Effector memory CD8-positive, alpha-beta T cell (primary cell): ENCODE measurements at regions not wholly inside any gene's neighbourhood (a gene's known extent, or its start where the extent isn't known, plus 50 kb on each side); places are given as distances from the start of the nearest gene placed in this dataset.
"Not testable (repeated sequence)": the region's sequence is repeated elsewhere in the genome, so short reads cannot be mapped to it uniquely, and the experiment has no call there.

ENCODE experiments used
- ATAC-seq: fragments of 150-1000 bp; cut with Tn5 transposase; replicated peaks from 2 replicates; pipeline ENCODE4 v1.10.0; 2021; ENCODE audit warnings: mild to moderate bottlenecking, moderate library complexity
- DNase-seq, 3 experiments: peaks; one replicate each; pipeline ENCODE4 v3.0.0; 2021
- H3K27ac Mint-ChIP-seq, 2 donors: one replicate each; pipeline ENCODE4 v1.8.0; 2022; ENCODE audit warnings: mild to moderate bottlenecking in 2 of 2, mixed read lengths in 2 of 2, moderate library complexity in 2 of 2
- H3K27me3 Mint-ChIP-seq, 2 donors: one replicate each; pipeline ENCODE4 v1.8.0; 2022; ENCODE audit warnings: mixed read lengths in 2 of 2
- H3K36me3 Mint-ChIP-seq: one replicate; pipeline ENCODE4 v1.8.0; 2022; ENCODE audit warnings: mild to moderate bottlenecking, moderate library complexity, mixed read lengths; ENCODE audit not compliant: insufficient read depth
- H3K4me1 Mint-ChIP-seq, 2 donors: one replicate each; pipeline ENCODE4 v1.8.0; 2022; ENCODE audit warnings: low read depth in 2 of 2, mixed read lengths in 2 of 2
- H3K4me3 Mint-ChIP-seq, 2 donors: one replicate each; pipeline ENCODE4 v1.8.0; 2022; ENCODE audit warnings: mild to moderate bottlenecking in 2 of 2, mixed read lengths in 2 of 2, moderate library complexity in 2 of 2
- H3K9me3 Mint-ChIP-seq, 2 donors: one replicate each; pipeline ENCODE4 v1.8.0; 2022; ENCODE audit warnings: mixed read lengths in 2 of 2

GRCh38 chr4:66130042-66130441 lies 459.8 kb upstream of the EPHA5 start:
- H3K27me3 Mint-ChIP-seq = no peaks in the 10 kb centered on the region
- no peaks in the 10 kb centered on the region for H3K36me3 Mint-ChIP-seq
- ATAC-seq (no peak), DNase-seq (no peak)
- H3K9me3 Mint-ChIP-seq = peaks cover 5 to 6% of the 10 kb centered on the region in 2 donors
- no peak overlapping the region for H3K27ac Mint-ChIP-seq
- no peak overlapping the region for H3K4me3 Mint-ChIP-seq
- no peaks in the 10 kb centered on the region for H3K4me1 Mint-ChIP-seq

GRCh38 chr4:66123831-66124413 lies 453.6 kb upstream of the EPHA5 start:
- no peaks in the 10 kb centered on the region for H3K36me3 Mint-ChIP-seq
- H3K27me3 Mint-ChIP-seq = no peaks in the 10 kb centered on the region
- H3K4me1 Mint-ChIP-seq = no peaks in the 10 kb centered on the region
- no peak overlapping the region for H3K4me3 Mint-ChIP-seq
- H3K9me3 Mint-ChIP-seq = peaks cover 7 to 12% of the 10 kb centered on the region in 2 donors
- DNase-seq (no peak), ATAC-seq (no peak)
- no peak overlapping the region for H3K27ac Mint-ChIP-seq

DNA sequence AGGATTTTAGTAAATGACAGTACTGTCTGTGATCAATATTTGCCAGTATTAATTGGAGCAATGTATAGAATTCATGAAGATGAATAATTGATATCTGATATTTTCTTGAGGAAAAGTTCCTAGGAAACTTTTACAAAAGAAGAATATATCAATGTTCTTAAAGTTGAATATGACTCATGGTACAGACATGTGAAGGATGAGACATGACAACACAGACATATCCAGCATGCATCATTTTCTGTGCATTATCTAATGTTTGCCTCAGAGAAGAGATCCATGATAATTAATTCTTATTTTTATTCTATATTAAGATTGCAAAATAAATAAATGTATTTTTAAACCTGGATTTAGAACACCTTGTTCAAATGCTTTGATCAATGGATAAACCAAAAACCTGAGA lies 452.9 kb upstream of the EPHA5 start:
- Mint-ChIP-seq H3K36me3 (no peaks in the 10 kb centered on the region), H3K4me3 (no peak overlapping the region), H3K27ac (no peak overlapping the region), H3K27me3 (no peaks in the 10 kb centered on the region), H3K9me3 (peaks cover 7 to 12% of the 10 kb centered on the region in 2 donors), H3K4me1 (no peaks in the 10 kb centered on the region)
- DNase-seq (no peak), ATAC-seq (no peak)

GRCh38 chr4:66115231-66115630 lies 444.9 kb upstream of the EPHA5 start:
- H3K27me3 Mint-ChIP-seq, H3K36me3 Mint-ChIP-seq, H3K27ac Mint-ChIP-seq, ATAC-seq, H3K4me3 Mint-ChIP-seq, H3K4me1 Mint-ChIP-seq, DNase-seq, H3K9me3 Mint-ChIP-seq: not testable (repeated sequence)

- H3K27me3 Mint-ChIP-seq = no peaks in the 10 kb centered on the region
- ATAC-seq (no peak), DNase-seq (no peak)
- no peak overlapping the region for H3K4me3 Mint-ChIP-seq
- H3K4me1 Mint-ChIP-seq = no peaks in the 10 kb centered on the region
- H3K36me3 Mint-ChIP-seq = peaks cover 3% of the 10 kb centered on the region
- peaks cover 10 to 11% of the 10 kb centered on the region in 2 donors for H3K9me3 Mint-ChIP-seq
- no peak overlapping the region for H3K27ac Mint-ChIP-seq
These were observed 438.6 kb upstream of the EPHA5 start for GRCh38 chr4:66108898-66109297.

GRCh38 chr4:66097218-66097617 lies 426.9 kb upstream of the EPHA5 start:
- no peaks in the 10 kb centered on the region for H3K27me3 Mint-ChIP-seq
- no peaks in the 10 kb centered on the region for H3K36me3 Mint-ChIP-seq
- peaks cover 1 to 21% of the 10 kb centered on the region in 2 donors for H3K9me3 Mint-ChIP-seq
- no peak for DNase-seq
- no peaks in the 10 kb centered on the region for H3K4me1 Mint-ChIP-seq
- no peak overlapping the region for H3K27ac Mint-ChIP-seq
- H3K4me3 Mint-ChIP-seq = no peak overlapping the region
- no peak for ATAC-seq

DNA sequence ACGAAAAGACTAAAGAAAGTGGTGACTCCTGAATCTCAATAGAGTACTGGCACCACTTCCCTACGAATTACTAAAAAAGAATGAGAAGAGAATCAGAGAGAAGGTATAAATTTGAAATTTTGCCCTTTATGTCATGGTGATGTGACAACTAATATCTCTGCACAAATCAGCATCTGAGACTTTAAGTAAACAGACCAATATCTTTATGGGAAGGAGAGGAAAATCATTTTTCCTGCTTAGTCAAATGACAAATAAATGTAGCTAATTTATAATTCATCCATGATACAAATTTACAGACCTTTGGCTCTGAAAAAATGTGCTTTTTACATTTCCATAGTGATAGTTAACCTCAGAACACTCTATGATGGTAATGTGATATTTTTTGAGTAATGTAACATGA lies 424.8 kb upstream of the EPHA5 start:
- Mint-ChIP-seq H3K4me1 (no peaks in the 10 kb centered on the region), H3K27me3 (no peaks in the 10 kb centered on the region), H3K9me3 (peaks cover 1 to 21% of the 10 kb centered on the region in 2 donors), H3K27ac (no peak overlapping the region), H3K36me3 (no peaks in the 10 kb centered on the region), H3K4me3 (no peak overlapping the region)
- no peak for DNase-seq
- ATAC-seq = no peak

GRCh38 chr4:66094070-66094469 lies 423.8 kb upstream of the EPHA5 start:
- no peak for DNase-seq
- Mint-ChIP-seq H3K4me1 (no peaks in the 10 kb centered on the region), H3K9me3 (peaks cover 1 to 21% of the 10 kb centered on the region in 2 donors), H3K4me3 (no peak overlapping the region), H3K27me3 (no peaks in the 10 kb centered on the region), H3K27ac (no peak overlapping the region), H3K36me3 (no peaks in the 10 kb centered on the region)
- ATAC-seq = no peak

GRCh38 chr4:66091786-66092185 lies 421.5 kb upstream of the EPHA5 start:
- DNase-seq (no peak), ATAC-seq (no peak)
- H3K4me1 Mint-ChIP-seq = no peaks in the 10 kb centered on the region
- H3K36me3 Mint-ChIP-seq = no peaks in the 10 kb centered on the region
- H3K27ac Mint-ChIP-seq = no peak overlapping the region
- H3K27me3 Mint-ChIP-seq = no peaks in the 10 kb centered on the region
- no peak overlapping the region for H3K4me3 Mint-ChIP-seq
- peaks cover 1 to 12% of the 10 kb centered on the region in 2 donors for H3K9me3 Mint-ChIP-seq

DNA sequence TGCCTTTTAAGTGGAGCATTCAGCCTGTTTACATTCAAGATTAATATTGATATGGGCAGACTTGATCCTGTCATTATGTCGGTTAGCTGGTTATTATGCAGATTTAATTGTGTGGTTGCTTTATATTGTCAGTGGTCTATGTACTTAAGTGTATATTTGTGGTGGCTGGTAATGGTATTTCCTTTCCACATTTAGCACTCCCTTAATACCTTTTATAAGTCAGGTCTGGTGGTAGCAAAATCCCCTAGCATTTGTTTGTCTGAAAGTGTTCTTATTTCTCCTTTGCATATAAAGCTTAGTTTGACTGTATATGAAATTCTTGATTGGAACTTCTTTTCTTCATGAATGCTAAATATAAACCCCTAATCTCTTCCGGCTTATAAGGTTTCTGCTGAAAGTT lies 403.7 kb upstream of the EPHA5 start:
- no peaks in the 10 kb centered on the region for H3K4me1 Mint-ChIP-seq
- no peaks in the 10 kb centered on the region for H3K36me3 Mint-ChIP-seq
- H3K27ac Mint-ChIP-seq = no peak overlapping the region
- no peaks in the 10 kb centered on the region for H3K27me3 Mint-ChIP-seq
- H3K9me3 Mint-ChIP-seq = peaks cover 10 to 24% of the 10 kb centered on the region in 2 donors
- DNase-seq (no peak), ATAC-seq (no peak)
- H3K4me3 Mint-ChIP-seq = no peak overlapping the region

GRCh38 chr4:66071911-66072310 lies 401.6 kb upstream of the EPHA5 start:
- no peaks in the 10 kb centered on the region for H3K36me3 Mint-ChIP-seq
- H3K4me3 Mint-ChIP-seq = no peak overlapping the region
- H3K27me3 Mint-ChIP-seq = no peaks in the 10 kb centered on the region
- no peak for ATAC-seq
- no peak for DNase-seq
- no peaks in the 10 kb centered on the region for H3K4me1 Mint-ChIP-seq
- no peak overlapping the region for H3K27ac Mint-ChIP-seq
- H3K9me3 Mint-ChIP-seq = peaks cover 10 to 24% of the 10 kb centered on the region in 2 donors

- no peak overlapping the region for H3K4me3 Mint-ChIP-seq
- no peaks in the 10 kb centered on the region for H3K27me3 Mint-ChIP-seq
- ATAC-seq (no peak), DNase-seq (no peak)
- H3K36me3 Mint-ChIP-seq = no peaks in the 10 kb centered on the region
- H3K27ac Mint-ChIP-seq = no peak overlapping the region
- peaks cover 0 to 3% of the 10 kb centered on the region in 2 donors for H3K9me3 Mint-ChIP-seq
- no peaks in the 10 kb centered on the region for H3K4me1 Mint-ChIP-seq
These were observed 392.6 kb upstream of the EPHA5 start for GRCh38 chr4:66062921-66063320.

DNA sequence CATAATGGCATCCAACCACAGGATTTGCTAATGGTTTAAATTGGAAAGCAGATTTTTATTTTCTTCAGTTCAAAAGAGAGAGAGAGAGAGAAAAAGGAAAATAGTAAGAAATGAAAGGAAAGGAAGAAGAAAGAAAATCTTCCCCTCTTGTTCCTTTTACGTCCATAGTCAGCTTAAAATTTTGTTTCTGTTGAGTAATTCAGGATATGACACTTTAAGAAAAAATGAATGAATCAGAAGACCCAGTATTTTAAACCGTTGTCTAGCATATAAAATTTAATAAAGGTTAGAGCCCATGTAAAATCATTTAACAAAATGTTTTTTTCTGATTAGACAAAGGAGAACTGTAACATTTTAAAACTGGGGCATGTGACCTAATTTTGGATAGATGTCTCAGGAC lies 391.8 kb upstream of the EPHA5 start:
- ATAC-seq = no peak
- Mint-ChIP-seq H3K36me3 (no peaks in the 10 kb centered on the region), H3K27ac (no peak overlapping the region), H3K9me3 (peaks cover 0 to 3% of the 10 kb centered on the region in 2 donors), H3K4me1 (no peaks in the 10 kb centered on the region), H3K4me3 (no peak overlapping the region), H3K27me3 (no peaks in the 10 kb centered on the region)
- DNase-seq = no peak

DNA sequence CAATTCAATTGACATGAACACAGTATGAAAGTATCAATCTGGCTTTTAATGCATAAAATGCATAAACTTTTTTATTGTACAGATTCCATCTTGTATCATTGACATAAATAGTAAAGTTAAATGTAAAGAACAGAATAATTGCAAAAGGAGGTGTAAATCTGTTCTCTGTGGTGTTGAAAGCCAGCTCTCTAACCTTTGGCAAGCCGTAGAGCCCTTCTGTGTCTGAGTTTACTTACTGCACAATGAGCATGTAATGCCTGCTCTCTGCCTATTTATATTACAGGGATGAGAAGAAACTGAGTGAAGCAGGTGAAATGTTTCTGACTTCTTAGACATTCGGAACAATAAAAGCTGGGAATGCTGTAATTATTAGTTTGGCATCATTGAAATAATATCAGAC lies 389.3 kb upstream of the EPHA5 start:
- H3K4me1 Mint-ChIP-seq = no peaks in the 10 kb centered on the region
- peaks cover 4 to 10% of the 10 kb centered on the region in 2 donors for H3K9me3 Mint-ChIP-seq
- no peak overlapping the region for H3K27ac Mint-ChIP-seq
- no peak overlapping the region for H3K4me3 Mint-ChIP-seq
- ATAC-seq (no peak), DNase-seq (no peak)
- no peaks in the 10 kb centered on the region for H3K36me3 Mint-ChIP-seq
- no peaks in the 10 kb centered on the region for H3K27me3 Mint-ChIP-seq

DNA sequence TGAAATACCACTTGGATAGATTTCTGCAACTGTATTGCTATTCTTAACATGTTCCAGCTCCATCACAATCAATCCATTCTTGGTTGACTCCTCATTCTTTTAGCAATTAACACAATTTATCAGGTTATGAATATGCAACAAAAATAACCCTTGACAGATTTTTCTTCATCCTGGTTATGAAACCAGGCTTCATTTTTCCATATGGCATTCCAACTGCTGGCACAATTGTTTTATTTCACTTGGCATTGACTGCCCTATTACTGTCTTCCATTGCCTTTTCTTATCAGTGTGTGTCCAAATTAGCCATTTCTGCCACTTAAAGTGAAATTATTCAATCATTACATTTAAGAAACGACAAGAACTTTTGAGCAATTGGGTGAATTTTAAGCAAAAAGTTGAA lies 388.8 kb upstream of the EPHA5 start:
- DNase-seq (no peak), ATAC-seq (no peak)
- no peaks in the 10 kb centered on the region for H3K27me3 Mint-ChIP-seq
- H3K36me3 Mint-ChIP-seq = no peaks in the 10 kb centered on the region
- H3K27ac Mint-ChIP-seq = no peak overlapping the region
- no peak overlapping the region for H3K4me3 Mint-ChIP-seq
- no peaks in the 10 kb centered on the region for H3K4me1 Mint-ChIP-seq
- peaks cover 4 to 10% of the 10 kb centered on the region in 2 donors for H3K9me3 Mint-ChIP-seq
